HG03139 (cell line): ENCODE measurements at regions not wholly inside any gene's neighbourhood (a gene's known extent, or its start where the extent isn't known, plus 50 kb on each side); places are given as distances from the start of the nearest gene placed in this dataset.

Experiments used
- ATAC-seq: cut with Tn5 transposase; IDR thresholded peaks from one replicate; pipeline ENCODE4 v1.9.1; 2021; ENCODE audit not compliant: unreplicated experiment

GRCh38 chr14:35456261-35456660, 51.7 kb upstream of the NFKBIA start:
- ATAC-seq = no peak

GRCh38 chr14:35458442-35458841, 53.9 kb upstream of the NFKBIA start:
- ATAC-seq = no peak

DNA sequence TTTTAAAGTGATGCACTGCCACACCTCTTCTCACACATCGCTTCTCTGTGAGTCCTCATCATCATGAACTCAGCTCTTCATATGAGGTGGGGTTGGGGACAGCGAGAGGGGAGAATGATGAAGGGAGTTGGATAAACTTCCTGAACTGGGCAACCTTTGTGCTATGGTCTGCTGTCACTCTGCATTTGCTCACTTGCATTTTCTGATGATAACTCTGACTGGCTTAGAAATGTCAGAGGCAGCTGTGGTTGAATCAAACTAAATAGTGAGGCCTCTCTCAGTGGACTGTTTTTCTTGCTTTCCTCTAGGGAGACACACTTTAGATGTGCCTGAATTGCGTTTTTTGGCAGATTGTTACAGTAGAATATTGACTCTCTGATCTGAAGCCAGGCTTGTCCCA, 55.2 kb upstream of the NFKBIA start:
- no peak for ATAC-seq

GRCh38 chr14:35470755-35471154, 63.2 kb upstream of the INSM2 start:
- ATAC-seq = no peak

- no peak for ATAC-seq
Measured at GRCh38 chr14:35471803-35472202, 62.2 kb upstream of the INSM2 start.

GRCh38 chr14:35474323-35474722, 59.6 kb upstream of the INSM2 start:
- ATAC-seq = no peak

GRCh38 chr14:35480119-35480769, 53.7 kb upstream of the INSM2 start:
- peak; percentile 63 for ATAC-seq

DNA sequence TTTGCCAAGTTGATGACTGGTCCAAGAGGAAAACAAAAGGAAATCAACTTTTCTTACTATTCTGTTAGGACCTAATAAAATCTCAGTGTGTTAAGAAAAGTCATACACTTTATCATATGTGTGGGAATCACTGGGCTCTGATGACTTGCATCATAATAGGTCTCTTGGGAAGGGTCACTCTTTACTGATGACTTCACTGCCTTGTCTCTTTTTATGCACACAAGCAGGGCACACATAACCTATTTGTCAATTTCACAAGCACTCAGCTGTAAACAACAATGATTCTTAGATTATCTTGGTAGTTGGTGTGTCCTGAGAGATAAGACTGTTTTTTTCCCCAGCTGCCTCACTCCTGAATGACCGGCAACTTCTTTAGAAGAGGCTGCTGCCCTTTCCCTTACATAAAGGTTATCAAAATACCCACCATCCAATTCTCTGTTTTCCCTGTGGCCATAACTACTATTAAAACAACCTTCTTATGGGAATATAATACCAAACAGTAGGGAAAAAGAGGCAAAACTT, 50.9 kb upstream of the INSM2 start:
- no peak for ATAC-seq
